Trophoblast cell (in vitro differentiated cells and primary cell): ENCODE measurements at regions not wholly inside any gene's neighbourhood (a gene's known extent, or its start where the extent isn't known, plus 50 kb on each side); places are given as distances from the start of the nearest gene placed in this dataset.

ENCODE experiments used
- DNase-seq, 2 donors: peaks; one replicate each; pipeline ENCODE4 v3.0.0-alpha.2; 2016
- H2AFZ ChIP-seq: 2 replicates; pipeline ENCODE4 v1.6.1; 2013; ENCODE audit warnings: low read length, moderate library complexity, mild to moderate bottlenecking; ENCODE audit not compliant: insufficient read depth, poor library complexity
- H2AK5ac ChIP-seq: 2 replicates; pipeline ENCODE4 v1.6.1; 2013; ENCODE audit warnings: mild to moderate bottlenecking, low read length
- H2BK120ac ChIP-seq: 2 replicates; pipeline ENCODE4 v1.6.1; 2013; ENCODE audit warnings: low read length, mild to moderate bottlenecking, moderate library complexity; ENCODE audit not compliant: insufficient read depth, poor library complexity
- H2BK12ac ChIP-seq: 2 replicates; pipeline ENCODE4 v1.6.1; 2013; ENCODE audit warnings: mild to moderate bottlenecking, low read length, moderate library complexity
- H2BK5ac ChIP-seq: 2 replicates; pipeline ENCODE4 v1.6.1; 2013; ENCODE audit warnings: low read length, low read depth, moderate library complexity, mild to moderate bottlenecking; ENCODE audit not compliant: poor library complexity
- H3K14ac ChIP-seq: 2 replicates; pipeline ENCODE4 v1.6.1; 2013; ENCODE audit warnings: mild to moderate bottlenecking, low read length
- H3K18ac ChIP-seq: 2 replicates; pipeline ENCODE4 v1.6.1; 2013; ENCODE audit warnings: mild to moderate bottlenecking, low read length
- H3K23ac ChIP-seq: 2 replicates; pipeline ENCODE4 v1.6.1; 2013; ENCODE audit warnings: low read length
- H3K27ac ChIP-seq: 2 replicates; pipeline ENCODE4 v1.5.1; 2013; ENCODE audit warnings: low read depth, mild to moderate bottlenecking, inconsistent platforms, low read length, moderate library complexity
- H3K27me3 ChIP-seq: 2 replicates; pipeline ENCODE4 v1.6.1; 2013; ENCODE audit warnings: inconsistent platforms, mild to moderate bottlenecking, low read length, moderate library complexity; ENCODE audit not compliant: insufficient read depth
- H3K36me3 ChIP-seq, 2 experiments: 1 replicate in 1 of 2; 2 replicates in 1 of 2; pipeline ENCODE4 v1.6.1; 2013; ENCODE audit warnings: low read length in 2 of 2, mild to moderate bottlenecking in 2 of 2, moderate library complexity in 1 of 2; ENCODE audit not compliant: insufficient read depth in 2 of 2, control insufficient read depth in 1 of 2
- H3K4ac ChIP-seq: 2 replicates; pipeline ENCODE4 v1.6.1; 2013; ENCODE audit warnings: low read depth, mild to moderate bottlenecking, low read length, moderate library complexity
- H3K4me1 ChIP-seq, 2 experiments: 1 replicate in 1 of 2; 2 replicates in 1 of 2; pipeline ENCODE4 v1.6.1; 2013; ENCODE audit warnings: low read length in 2 of 2, mild to moderate bottlenecking in 2 of 2, moderate library complexity in 1 of 2; ENCODE audit not compliant: insufficient read depth in 2 of 2, control insufficient read depth in 1 of 2
- H3K4me2 ChIP-seq: 2 replicates; pipeline ENCODE4 v1.6.1; 2013; ENCODE audit warnings: inconsistent platforms, mild to moderate bottlenecking, low read length, moderate library complexity
- H3K4me3 ChIP-seq: 2 replicates; pipeline ENCODE4 v1.5.1; 2013; ENCODE audit warnings: mild to moderate bottlenecking, low read depth, low read length, inconsistent platforms
- H3K79me1 ChIP-seq: one replicate; pipeline ENCODE4 v1.6.1; 2013; ENCODE audit warnings: low read length
- H3K79me2 ChIP-seq: 2 replicates; pipeline ENCODE4 v1.6.1; 2013; ENCODE audit warnings: low read length, mild to moderate bottlenecking; ENCODE audit not compliant: control insufficient read depth, insufficient read depth, poor library complexity
- H3K9ac ChIP-seq: 2 replicates; pipeline ENCODE4 v1.6.1; 2013; ENCODE audit warnings: mild to moderate bottlenecking, low read length
- H3K9me3 ChIP-seq: 2 replicates; pipeline ENCODE4 v1.6.1; 2013; ENCODE audit warnings: low read depth, mild to moderate bottlenecking, control low read depth, inconsistent platforms, low read length; ENCODE audit not compliant: insufficient read depth
- H4K12ac ChIP-seq: 2 replicates; pipeline ENCODE4 v1.6.1; 2013; ENCODE audit warnings: low read depth, mild to moderate bottlenecking, low read length, moderate library complexity
- H4K8ac ChIP-seq: 2 replicates; pipeline ENCODE4 v1.6.1; 2013; ENCODE audit warnings: low read depth, mild to moderate bottlenecking, low read length, moderate library complexity
- H4K91ac ChIP-seq: one replicate; pipeline ENCODE4 v1.6.1; 2013; ENCODE audit warnings: low read depth, mild to moderate bottlenecking, low read length, moderate library complexity
- WGBS: extraction: QIAGEN DNeasy Blood & Tissue Kit; methylation state at CpG from one replicate; pipeline ENCODE4 v1.1.7; 2013; ENCODE audit warnings: missing lambda C conversion rate; ENCODE audit not compliant: insufficient read length, insufficient coverage; ENCODE audit errors: extremely low coverage; 5-methylcytosine and 5-hydroxymethylcytosine counted together

DNA sequence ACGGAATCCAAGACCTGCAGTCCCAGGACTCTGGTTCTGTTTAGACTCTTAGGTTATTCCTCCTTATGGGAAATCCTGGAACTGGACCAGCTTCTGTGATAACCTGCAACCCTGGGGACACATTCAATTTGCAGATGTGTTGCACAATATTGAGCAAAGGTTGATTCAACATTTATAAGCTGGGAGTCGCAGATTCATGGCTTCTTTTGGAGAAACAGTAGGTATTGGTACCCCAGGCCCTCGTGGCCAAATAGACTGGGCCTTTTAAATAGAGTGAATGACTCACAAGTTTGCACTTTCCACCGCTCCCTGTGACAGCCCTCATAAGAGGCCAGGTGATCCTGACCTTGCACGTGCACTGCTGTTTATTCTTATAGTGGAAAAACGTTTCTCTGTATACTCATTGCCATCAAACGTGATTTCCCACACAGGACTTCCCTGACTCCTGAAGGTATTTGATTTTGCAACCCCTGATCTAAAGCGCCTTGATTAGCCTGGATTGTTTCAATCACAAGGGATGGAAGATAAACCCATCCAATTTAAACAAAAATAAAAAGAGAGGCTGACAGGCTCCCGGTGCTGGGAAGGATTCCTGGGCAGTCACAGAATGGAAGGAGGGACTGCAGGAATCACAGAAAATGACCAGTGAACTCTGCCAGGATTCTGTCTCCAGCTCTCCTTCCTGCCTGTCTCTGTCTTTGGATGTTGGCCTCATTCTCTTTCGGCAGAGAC, 98.0 kb downstream of the VCPKMT start:
- Histone ChIP-seq H3K9ac (no peak overlapping the region), H2BK5ac (peak overlapping the region; percentile 52), H3K14ac (peak overlapping the region; percentile 8), H3K4me3 (no peak overlapping the region), H2AK5ac (peak overlapping the region; percentile 1), H2BK120ac (peak overlapping the region; percentile 36), H3K4ac (no peak overlapping the region), H3K23ac (no peak overlapping the region), H3K79me2 (peaks cover 3% of the 10 kb centered on the region), H3K4me1 (peaks cover 21 to 29% of the 10 kb centered on the region in 2 experiments), H3K79me1 (peaks cover 38% of the 10 kb centered on the region), H4K8ac (no peak overlapping the region), H3K27ac (peak overlapping the region; percentile 13), H3K4me2 (no peak overlapping the region), H4K91ac (peak overlapping the region; percentile 79), H3K9me3 (no peaks in the 10 kb centered on the region), H3K27me3 (no peaks in the 10 kb centered on the region), H2BK12ac (peak overlapping the region; percentile 64), H2AFZ (no peak overlapping the region), H3K18ac (no peak overlapping the region), H3K36me3 (peaks cover 0 to 2% of the 10 kb centered on the region in 2 experiments), H4K12ac (no peak overlapping the region)
- WGBS, result no CpG with 5 or more reads among the region's 10 CpGs
- DNase-seq, result peak; percentile 64 to 81

GRCh38 chr14:50018933-50019210, 97.5 kb downstream of the VCPKMT start:
- peaks cover 3% of the 10 kb centered on the region for H3K79me2 ChIP-seq
- no peak overlapping the region for H3K4ac ChIP-seq
- no peak overlapping the region for H4K8ac ChIP-seq
- H2BK120ac ChIP-seq, result no peak overlapping the region
- H3K27ac ChIP-seq, result peak overlapping the region; percentile 13
- no peaks in the 10 kb centered on the region for H3K9me3 ChIP-seq
- no peak overlapping the region for H3K14ac ChIP-seq
- H3K36me3 ChIP-seq, result peaks cover 0 to 2% of the 10 kb centered on the region in 2 experiments
- H3K4me3 ChIP-seq, result no peak overlapping the region
- WGBS, result no CpG with 5 or more reads among the region's 2 CpGs
- no peak overlapping the region for H2AFZ ChIP-seq
- no peak overlapping the region for H3K4me2 ChIP-seq
- no peak for DNase-seq
- H3K9ac ChIP-seq, result no peak overlapping the region
- H2BK5ac ChIP-seq, result no peak overlapping the region
- H4K91ac ChIP-seq, result peak overlapping the region; percentile 76
- peaks cover 36% of the 10 kb centered on the region for H3K79me1 ChIP-seq
- H3K23ac ChIP-seq, result no peak overlapping the region
- H2AK5ac ChIP-seq, result no peak overlapping the region
- H4K12ac ChIP-seq, result no peak overlapping the region
- peaks cover 24 to 30% of the 10 kb centered on the region in 2 experiments for H3K4me1 ChIP-seq
- H3K27me3 ChIP-seq, result no peaks in the 10 kb centered on the region
- peak overlapping the region; percentile 64 for H2BK12ac ChIP-seq
- H3K18ac ChIP-seq, result no peak overlapping the region

DNA sequence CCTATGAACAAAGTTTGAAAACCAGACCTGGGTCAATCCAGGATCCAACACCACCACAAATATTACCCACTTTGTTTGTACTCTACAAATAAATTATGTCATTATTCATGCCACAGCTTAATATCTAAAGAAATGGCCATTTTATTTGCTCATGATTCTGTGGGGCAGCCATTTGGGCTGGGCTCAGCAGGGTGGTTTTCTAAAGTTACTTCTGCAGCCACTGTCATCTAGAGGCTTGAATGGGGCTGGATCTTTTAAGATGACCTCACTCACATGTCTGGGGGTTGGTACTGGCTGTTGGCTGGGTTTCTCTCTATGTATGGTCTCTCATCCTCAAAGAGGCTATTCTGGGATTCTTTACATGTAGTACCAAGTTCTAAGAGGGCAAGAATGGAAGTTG, 96.2 kb downstream of the VCPKMT start:
- H3K4ac ChIP-seq, result no peak overlapping the region
- no peak overlapping the region for H4K8ac ChIP-seq
- no peak overlapping the region for H2BK120ac ChIP-seq
- H3K23ac ChIP-seq, result no peak overlapping the region
- H3K4me3 ChIP-seq, result no peak overlapping the region
- no peak overlapping the region for H2AFZ ChIP-seq
- H3K9ac ChIP-seq, result no peak overlapping the region
- peaks cover 2% of the 10 kb centered on the region for H3K79me2 ChIP-seq
- no peak overlapping the region for H3K14ac ChIP-seq
- no peak overlapping the region for H4K91ac ChIP-seq
- H3K18ac ChIP-seq, result no peak overlapping the region
- no peaks in the 10 kb centered on the region for H3K9me3 ChIP-seq
- no peak overlapping the region for H3K4me2 ChIP-seq
- H2AK5ac ChIP-seq, result no peak overlapping the region
- H3K4me1 ChIP-seq, result peaks cover 24 to 26% of the 10 kb centered on the region in 2 experiments
- no peak overlapping the region for H3K27ac ChIP-seq
- H2BK12ac ChIP-seq, result peak overlapping the region; percentile 38
- H3K79me1 ChIP-seq, result peaks cover 30% of the 10 kb centered on the region
- H4K12ac ChIP-seq, result no peak overlapping the region
- no peak overlapping the region for H2BK5ac ChIP-seq
- peaks cover 0 to 2% of the 10 kb centered on the region in 2 experiments for H3K36me3 ChIP-seq
- H3K27me3 ChIP-seq, result no peaks in the 10 kb centered on the region
- no peak for DNase-seq

DNA sequence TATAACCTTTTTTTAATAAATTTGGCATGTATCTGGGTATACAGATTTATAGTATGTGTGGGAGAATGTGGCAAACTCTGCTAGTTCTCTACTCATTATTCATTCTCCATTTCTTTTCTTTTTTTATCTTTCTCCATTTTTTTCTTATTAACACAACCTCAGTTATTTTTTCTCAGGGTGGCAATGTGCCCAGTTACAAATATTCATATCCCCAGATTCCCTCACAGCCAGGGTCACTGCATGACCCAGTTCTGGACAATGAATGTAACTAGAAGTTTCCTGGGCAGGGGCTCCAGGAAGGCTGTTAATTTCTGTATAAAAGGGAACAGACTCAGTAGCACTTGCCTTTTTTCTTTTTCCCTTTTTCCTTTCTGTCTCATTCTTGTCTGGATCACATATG, 95.6 kb downstream of the VCPKMT start:
- no peak overlapping the region for H3K4me3 ChIP-seq
- no peak overlapping the region for H2BK120ac ChIP-seq
- peaks cover 22 to 23% of the 10 kb centered on the region in 2 experiments for H3K4me1 ChIP-seq
- H3K4ac ChIP-seq, result no peak overlapping the region
- H2BK5ac ChIP-seq, result no peak overlapping the region
- no peak overlapping the region for H3K23ac ChIP-seq
- H4K12ac ChIP-seq, result no peak overlapping the region
- H4K8ac ChIP-seq, result no peak overlapping the region
- peaks cover 23% of the 10 kb centered on the region for H3K79me1 ChIP-seq
- no peak overlapping the region for H2AK5ac ChIP-seq
- no peak overlapping the region for H3K18ac ChIP-seq
- H3K9ac ChIP-seq, result no peak overlapping the region
- no peaks in the 10 kb centered on the region for H3K27me3 ChIP-seq
- no peak for DNase-seq
- H3K14ac ChIP-seq, result no peak overlapping the region
- H3K9me3 ChIP-seq, result peaks cover 1% of the 10 kb centered on the region
- no peak overlapping the region for H2BK12ac ChIP-seq
- no peak overlapping the region for H4K91ac ChIP-seq
- H3K4me2 ChIP-seq, result no peak overlapping the region
- H3K27ac ChIP-seq, result no peak overlapping the region
- H2AFZ ChIP-seq, result no peak overlapping the region
- H3K36me3 ChIP-seq, result peaks cover 0 to 3% of the 10 kb centered on the region in 2 experiments
- no peaks in the 10 kb centered on the region for H3K79me2 ChIP-seq
